ENCODE measurements at regions not wholly inside any gene's neighbourhood (a gene's known extent, or its start where the extent isn't known, plus 50 kb on each side); places are given as distances from the start of the nearest gene placed in this dataset.

DNA sequence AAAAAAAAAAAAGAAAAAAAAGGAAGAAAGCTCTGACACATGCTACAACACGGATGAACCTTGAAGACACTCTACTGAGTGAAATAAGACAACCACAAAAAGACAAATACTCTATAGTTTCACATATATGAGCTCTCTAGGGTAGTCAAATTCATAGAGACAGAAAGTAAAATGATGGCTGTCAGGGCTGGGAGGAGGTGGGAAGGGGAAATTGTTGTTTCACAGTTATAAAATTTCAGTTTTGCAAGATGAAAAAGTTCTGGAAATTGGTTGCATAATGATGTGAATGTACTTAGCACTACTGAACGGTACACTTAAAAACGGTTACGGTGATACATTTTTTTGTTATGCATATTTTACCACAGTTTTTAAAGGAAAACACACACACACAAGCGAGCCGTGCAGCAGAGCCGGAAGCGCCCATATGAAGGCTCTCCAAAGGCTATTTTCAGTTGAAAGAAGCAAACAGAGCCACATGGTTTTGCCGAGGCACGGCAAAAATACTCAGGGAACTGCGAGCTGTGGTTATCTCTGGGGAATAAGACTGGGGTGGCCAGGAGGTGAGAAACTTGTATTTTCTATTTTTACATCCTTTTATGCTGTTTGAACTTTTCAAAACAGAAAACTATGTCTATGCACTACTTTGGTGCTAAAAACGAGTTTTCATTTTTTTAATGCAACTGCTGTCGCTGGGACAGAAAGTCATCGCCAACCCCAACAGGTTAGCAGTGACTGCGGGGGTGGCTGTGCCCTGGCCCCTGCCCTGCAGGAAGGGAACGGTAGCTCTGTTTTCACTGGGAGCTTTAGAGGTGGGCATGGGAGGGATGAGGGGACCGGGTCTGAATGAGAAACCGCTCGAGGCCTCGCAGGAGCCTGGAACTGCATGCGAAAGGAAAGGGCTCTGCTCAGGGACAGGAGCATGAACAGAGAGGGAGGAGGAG lies 132.9 kb downstream of the OAT start:
- TF ChIP-seq, protein P1, sequence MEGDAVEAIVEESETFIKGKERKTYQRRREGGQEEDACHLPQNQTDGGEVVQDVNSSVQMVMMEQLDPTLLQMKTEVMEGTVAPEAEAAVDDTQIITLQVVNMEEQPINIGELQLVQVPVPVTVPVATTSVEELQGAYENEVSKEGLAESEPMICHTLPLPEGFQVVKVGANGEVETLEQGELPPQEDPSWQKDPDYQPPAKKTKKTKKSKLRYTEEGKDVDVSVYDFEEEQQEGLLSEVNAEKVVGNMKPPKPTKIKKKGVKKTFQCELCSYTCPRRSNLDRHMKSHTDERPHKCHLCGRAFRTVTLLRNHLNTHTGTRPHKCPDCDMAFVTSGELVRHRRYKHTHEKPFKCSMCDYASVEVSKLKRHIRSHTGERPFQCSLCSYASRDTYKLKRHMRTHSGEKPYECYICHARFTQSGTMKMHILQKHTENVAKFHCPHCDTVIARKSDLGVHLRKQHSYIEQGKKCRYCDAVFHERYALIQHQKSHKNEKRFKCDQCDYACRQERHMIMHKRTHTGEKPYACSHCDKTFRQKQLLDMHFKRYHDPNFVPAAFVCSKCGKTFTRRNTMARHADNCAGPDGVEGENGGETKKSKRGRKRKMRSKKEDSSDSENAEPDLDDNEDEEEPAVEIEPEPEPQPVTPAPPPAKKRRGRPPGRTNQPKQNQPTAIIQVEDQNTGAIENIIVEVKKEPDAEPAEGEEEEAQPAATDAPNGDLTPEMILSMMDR (tag by site-specific recombination; IDR thresholded peaks at IDR 0.05): no peak
- no peak for TF ChIP-seq BCL11B (tag by site-specific recombination; IDR thresholded peaks at IDR 0.05; ENCODE audit: low read depth)
- TF ChIP-seq ZNF335 (tag by site-specific recombination; conservative IDR thresholded peaks at IDR 0.05): no peak
- no peak for TF ChIP-seq REPIN1 (tag by site-specific recombination; IDR thresholded peaks at IDR 0.05; ENCODE audit: low read depth)
- TF ChIP-seq, protein P2, sequence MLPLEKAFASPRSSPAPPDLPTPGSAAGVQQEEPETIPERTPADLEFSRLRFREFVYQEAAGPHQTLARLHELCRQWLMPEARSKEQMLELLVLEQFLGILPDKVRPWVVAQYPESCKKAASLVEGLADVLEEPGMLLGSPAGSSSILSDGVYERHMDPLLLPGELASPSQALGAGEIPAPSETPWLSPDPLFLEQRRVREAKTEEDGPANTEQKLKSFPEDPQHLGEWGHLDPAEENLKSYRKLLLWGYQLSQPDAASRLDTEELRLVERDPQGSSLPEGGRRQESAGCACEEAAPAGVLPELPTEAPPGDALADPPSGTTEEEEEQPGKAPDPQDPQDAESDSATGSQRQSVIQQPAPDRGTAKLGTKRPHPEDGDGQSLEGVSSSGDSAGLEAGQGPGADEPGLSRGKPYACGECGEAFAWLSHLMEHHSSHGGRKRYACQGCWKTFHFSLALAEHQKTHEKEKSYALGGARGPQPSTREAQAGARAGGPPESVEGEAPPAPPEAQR (tag by site-specific recombination; IDR thresholded peaks at IDR 0.05): no peak
- TF ChIP-seq ZNF274 (IDR thresholded peaks at IDR 0.05; ENCODE audit: low read length): no peak
- TF ChIP-seq ZNF274 (tag by site-specific recombination; IDR thresholded peaks at IDR 0.05; ENCODE audit: borderline replicate concordance): no peak
- no peak for TF ChIP-seq ZFP3 (tag by site-specific recombination; IDR thresholded peaks at IDR 0.05; ENCODE audit: low read depth)
- TF ChIP-seq ZNF670 (tag by site-specific recombination; IDR thresholded peaks at IDR 0.05; ENCODE audit: low read depth): no peak

Measured in HEK293 (cell line).